ENCODE measurements at regions not wholly inside any gene's neighbourhood (a gene's known extent, or its start where the extent isn't known, plus 50 kb on each side); places are given as distances from the start of the nearest gene placed in this dataset.

DNA sequence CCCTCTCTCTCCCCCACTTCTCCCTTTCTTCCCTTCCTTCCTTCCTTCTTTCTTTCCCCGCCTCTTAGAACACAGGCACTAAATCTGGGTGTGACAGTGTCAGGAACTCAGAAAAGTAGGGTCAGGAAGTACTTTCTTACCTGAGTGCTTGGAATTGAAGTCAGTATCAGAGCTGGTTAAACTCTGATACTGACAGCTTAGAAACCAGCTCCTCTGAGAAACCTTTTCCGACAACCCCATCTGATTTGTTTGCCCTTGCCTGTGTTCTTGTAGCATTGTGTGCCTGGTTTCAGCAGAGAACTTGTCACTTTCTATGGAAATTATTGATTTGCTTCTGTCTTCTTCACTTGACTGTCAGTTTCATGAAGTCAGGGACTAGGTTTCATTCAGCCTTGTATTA is 113.9 kb downstream of the AASDH start:
- TF ChIP-seq CTCF (IDR thresholded peaks at IDR 0.05; ENCODE audit: poor library complexity): no peak
- no peak for TF ChIP-seq EZH2 (IDR thresholded peaks at IDR 0.05; ENCODE audit: borderline replicate concordance)
- no peak for TF ChIP-seq EZH2phosphoT487 (IDR thresholded peaks at IDR 0.05; ENCODE audit: low read depth, severe bottlenecking, unreplicated experiment)
